ENCODE measurements at regions not wholly inside any gene's neighbourhood (a gene's known extent, or its start where the extent isn't known, plus 50 kb on each side); places are given as distances from the start of the nearest gene placed in this dataset.

DNA sequence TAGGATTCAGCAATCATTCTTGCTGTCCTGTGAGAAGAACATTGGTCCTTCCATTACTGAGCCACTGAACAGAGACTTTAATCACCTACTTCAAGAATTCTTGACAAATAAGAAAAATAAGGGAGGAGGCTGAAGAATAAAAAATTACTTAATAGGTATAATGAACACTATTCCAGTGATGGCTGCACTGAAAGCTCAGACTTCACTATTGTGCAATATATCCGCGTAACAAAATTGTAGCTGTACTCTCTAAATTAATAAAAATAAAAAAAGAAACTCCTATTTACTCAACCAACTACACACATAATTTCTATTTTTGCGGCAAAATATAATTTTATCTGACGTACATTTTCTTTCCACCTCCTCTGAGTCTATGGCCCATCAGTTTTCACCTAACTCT is 2441.0 kb downstream of the PCDH7 start:
- Mint-ChIP-seq H3K36me3 (ENCODE audit: low read depth) (no peaks in the 10 kb centered on the region), H3K4me1 (no peaks in the 10 kb centered on the region), H3K27me3 (no peaks in the 10 kb centered on the region), H3K4me3 (no peak overlapping the region), H3K27ac (no peak overlapping the region)
- ATAC-seq (no peak), DNase-seq (no peak)
- H3K9me3 ChIP-seq (ENCODE audit: control insufficient read depth, low read length, poor library complexity, severe bottlenecking), result peaks cover 4% of the 10 kb centered on the region

DNA sequence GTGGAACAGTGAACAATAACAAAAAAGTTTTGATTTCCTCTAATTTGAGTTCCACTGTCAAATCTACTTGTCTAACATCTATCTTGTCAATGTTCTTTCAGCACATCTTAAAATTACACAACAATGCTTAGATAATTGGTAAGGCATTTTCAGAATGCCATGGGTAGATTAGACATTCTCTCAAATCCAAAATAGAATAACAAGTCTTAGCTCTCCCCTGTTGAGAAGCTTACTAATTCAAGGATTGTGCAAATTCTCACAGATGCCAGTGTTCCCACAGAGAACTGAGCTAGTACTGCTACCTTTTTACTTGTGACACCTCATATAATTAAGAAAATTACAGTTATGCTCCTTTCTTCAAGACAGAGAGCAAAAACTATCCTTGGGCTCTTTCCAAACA is 2442.0 kb downstream of the PCDH7 start:
- ATAC-seq, result no peak
- H3K4me1 Mint-ChIP-seq, result no peaks in the 10 kb centered on the region
- H3K36me3 Mint-ChIP-seq (ENCODE audit: low read depth), result no peaks in the 10 kb centered on the region
- no peak for DNase-seq
- H3K9me3 ChIP-seq (ENCODE audit: control insufficient read depth, low read length, poor library complexity, severe bottlenecking), result peaks cover 4% of the 10 kb centered on the region
- H3K27me3 Mint-ChIP-seq, result no peaks in the 10 kb centered on the region
- H3K27ac Mint-ChIP-seq, result no peak overlapping the region
- no peak overlapping the region for H3K4me3 Mint-ChIP-seq

DNA sequence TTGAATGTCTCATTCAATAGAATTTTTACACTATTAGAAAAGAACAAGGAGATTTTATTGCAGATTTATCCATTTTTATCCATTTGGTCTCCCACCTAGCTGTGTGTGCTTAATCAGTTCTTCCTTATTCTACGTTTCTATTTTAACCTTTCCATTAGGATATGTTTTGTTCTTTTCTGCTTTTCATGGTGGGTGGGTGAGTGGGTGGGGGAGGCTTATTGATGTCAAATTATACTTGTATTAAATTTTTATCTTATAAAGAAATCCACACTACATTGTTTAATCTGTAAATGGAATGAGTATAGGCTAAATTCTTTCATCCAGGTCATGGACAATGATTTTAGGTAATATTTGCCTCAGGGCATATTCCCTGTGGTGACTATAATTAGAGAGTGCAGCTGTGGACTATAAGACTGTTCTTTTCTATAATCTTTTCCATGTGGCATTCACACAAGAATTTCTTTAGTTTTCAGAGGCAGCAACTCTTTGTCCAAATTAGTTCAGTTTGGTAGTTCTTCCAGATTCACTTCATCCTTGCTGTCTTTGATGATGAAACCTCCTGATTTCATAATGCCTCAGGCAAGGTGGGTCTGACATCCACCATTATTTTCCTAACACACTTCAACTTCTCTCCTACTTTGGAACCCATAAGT is 2451.8 kb downstream of the PCDH7 start:
- no peaks in the 10 kb centered on the region for H3K9me3 ChIP-seq (ENCODE audit: control insufficient read depth, low read length, poor library complexity, severe bottlenecking)
- no peak for DNase-seq
- H3K4me3 Mint-ChIP-seq, result no peak overlapping the region
- ATAC-seq, result no peak
- no peaks in the 10 kb centered on the region for H3K27me3 Mint-ChIP-seq
- H3K4me1 Mint-ChIP-seq, result no peaks in the 10 kb centered on the region
- no peak overlapping the region for H3K27ac Mint-ChIP-seq
- no peaks in the 10 kb centered on the region for H3K36me3 Mint-ChIP-seq (ENCODE audit: low read depth)

DNA sequence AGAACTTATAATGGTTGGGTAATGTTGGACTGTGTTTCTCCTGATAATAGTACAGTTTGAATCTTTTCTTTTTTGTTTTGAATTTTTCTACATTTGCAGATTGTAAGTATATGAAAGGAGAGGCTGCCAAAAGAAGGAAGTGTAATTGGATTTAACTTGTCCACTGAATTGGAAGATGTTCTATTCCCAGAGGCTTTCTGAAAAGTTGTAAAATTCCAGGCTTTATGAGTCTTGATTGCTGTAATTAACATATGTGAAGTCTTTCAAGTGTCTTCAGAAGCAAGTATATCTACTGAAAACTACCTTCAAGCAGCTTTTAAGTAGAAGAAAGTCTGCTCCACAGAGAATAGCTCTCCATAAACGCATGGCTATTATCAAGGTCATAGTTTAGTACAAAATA is 2456.4 kb downstream of the PCDH7 start:
- ATAC-seq (no peak), DNase-seq (no peak)
- Mint-ChIP-seq H3K27ac (no peak overlapping the region), H3K4me3 (no peak overlapping the region), H3K36me3 (ENCODE audit: low read depth) (no peaks in the 10 kb centered on the region), H3K4me1 (no peaks in the 10 kb centered on the region), H3K27me3 (no peaks in the 10 kb centered on the region)
- H3K9me3 ChIP-seq (ENCODE audit: control insufficient read depth, low read length, poor library complexity, severe bottlenecking), result peaks cover 7% of the 10 kb centered on the region

DNA sequence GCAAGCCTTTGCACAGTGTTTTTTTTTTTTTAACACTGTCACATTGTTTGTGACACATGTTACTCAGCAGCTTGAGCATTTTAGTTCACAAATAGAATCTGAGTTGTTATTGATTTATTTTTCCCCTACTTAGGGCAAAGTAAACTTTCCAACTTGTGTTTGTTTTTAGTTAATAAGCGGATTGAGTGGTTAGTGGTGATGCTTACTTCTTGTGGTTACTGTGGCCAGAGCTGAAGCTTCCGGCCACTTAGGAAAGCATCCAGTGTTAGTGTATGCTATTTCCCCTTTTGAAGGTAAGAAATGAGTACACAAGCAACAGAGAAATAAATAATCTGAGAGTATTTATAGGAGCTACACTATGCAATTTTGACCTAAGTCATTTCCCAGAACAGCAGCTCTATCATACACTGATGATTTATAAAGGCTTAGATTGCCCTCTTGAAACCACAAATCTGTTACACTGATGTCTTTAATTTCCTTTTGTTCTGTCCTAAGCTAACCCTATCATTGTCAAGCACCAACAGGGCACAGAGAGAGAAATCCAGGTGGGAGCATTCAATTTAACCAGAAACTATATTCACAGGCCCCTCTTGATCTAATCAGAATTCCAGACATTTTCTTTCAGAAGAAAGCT is 2464.6 kb downstream of the PCDH7 start:
- Mint-ChIP-seq H3K36me3 (ENCODE audit: low read depth) (no peaks in the 10 kb centered on the region), H3K27me3 (no peaks in the 10 kb centered on the region), H3K27ac (no peak overlapping the region), H3K4me3 (no peak overlapping the region), H3K4me1 (no peaks in the 10 kb centered on the region)
- no peak for ATAC-seq
- H3K9me3 ChIP-seq (ENCODE audit: control insufficient read depth, low read length, poor library complexity, severe bottlenecking), result peaks cover 5% of the 10 kb centered on the region
- no peak for DNase-seq

DNA sequence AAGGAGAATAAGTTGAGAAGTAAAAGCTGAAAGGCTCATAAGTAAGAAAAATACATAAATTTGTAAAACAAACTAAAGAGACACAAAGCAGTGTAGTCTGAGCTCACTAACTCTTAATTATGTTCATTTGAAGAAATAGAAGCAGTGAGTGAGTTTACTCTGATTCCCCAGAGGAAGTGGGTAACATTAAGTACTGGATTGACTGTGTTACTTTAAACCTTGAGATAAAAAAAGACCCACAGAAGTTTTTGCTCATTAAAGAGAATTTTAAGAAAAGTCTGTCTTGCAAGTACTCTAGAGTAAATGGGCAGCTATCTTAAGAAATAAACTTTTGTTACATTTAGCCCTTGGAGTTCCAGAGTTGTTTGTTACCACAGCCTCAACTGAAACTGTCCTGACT is 2466.9 kb downstream of the PCDH7 start:
- Mint-ChIP-seq H3K27me3 (no peaks in the 10 kb centered on the region), H3K4me1 (no peaks in the 10 kb centered on the region), H3K27ac (no peak overlapping the region), H3K36me3 (ENCODE audit: low read depth) (no peaks in the 10 kb centered on the region), H3K4me3 (no peak overlapping the region)
- ATAC-seq (no peak), DNase-seq (no peak)
- no peaks in the 10 kb centered on the region for H3K9me3 ChIP-seq (ENCODE audit: control insufficient read depth, low read length, poor library complexity, severe bottlenecking)

DNA sequence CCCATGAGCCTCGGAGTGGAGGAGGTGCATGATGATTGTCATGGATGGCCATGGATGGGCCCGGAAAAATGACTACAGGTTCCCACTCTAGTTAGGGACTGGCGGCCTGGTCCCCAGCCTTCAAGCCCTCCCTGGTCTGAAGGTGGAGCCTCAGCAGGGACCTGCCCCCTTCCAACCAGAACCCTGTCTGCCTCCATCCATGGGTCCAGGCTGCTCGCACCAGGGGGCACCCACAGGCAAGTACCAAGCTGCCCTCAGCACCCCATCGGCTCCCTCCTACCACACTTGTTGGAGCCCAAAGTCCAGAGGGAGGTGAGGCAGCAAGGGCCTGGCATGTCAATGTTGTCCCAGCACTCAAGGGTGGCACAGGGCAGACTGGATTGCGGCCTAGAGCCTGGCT is 2468.6 kb downstream of the PCDH7 start:
- no peaks in the 10 kb centered on the region for H3K36me3 Mint-ChIP-seq (ENCODE audit: low read depth)
- H3K4me1 Mint-ChIP-seq, result no peaks in the 10 kb centered on the region
- no peak overlapping the region for H3K27ac Mint-ChIP-seq
- ATAC-seq, result no peak
- H3K9me3 ChIP-seq (ENCODE audit: control insufficient read depth, low read length, poor library complexity, severe bottlenecking), result no peaks in the 10 kb centered on the region
- no peaks in the 10 kb centered on the region for H3K27me3 Mint-ChIP-seq
- DNase-seq, result no peak
- H3K4me3 Mint-ChIP-seq, result no peak overlapping the region

DNA sequence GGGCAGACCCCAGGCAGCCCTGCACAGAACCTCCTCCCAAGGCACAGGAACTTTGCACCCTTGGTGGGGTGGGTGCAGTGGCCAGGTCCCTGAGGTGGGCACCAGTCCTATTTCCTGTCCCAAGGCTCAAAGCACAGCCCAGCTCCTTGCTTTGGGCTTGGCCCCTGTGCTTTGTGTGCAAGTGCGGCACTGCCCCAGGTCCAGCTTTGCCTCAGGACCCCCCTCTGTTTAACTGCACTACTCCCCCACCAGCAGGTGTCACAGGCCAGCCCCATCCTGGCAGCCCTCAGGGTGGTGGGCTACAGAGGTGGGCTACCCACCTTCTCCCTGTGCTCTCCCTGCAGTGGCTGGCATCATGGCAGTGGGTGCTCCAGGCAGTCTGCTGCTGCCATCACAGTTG is 2469.0 kb downstream of the PCDH7 start:
- no peaks in the 10 kb centered on the region for H3K9me3 ChIP-seq (ENCODE audit: control insufficient read depth, low read length, poor library complexity, severe bottlenecking)
- no peaks in the 10 kb centered on the region for H3K36me3 Mint-ChIP-seq (ENCODE audit: low read depth)
- no peak overlapping the region for H3K27ac Mint-ChIP-seq
- H3K4me3 Mint-ChIP-seq, result no peak overlapping the region
- DNase-seq (no peak), ATAC-seq (no peak)
- no peaks in the 10 kb centered on the region for H3K27me3 Mint-ChIP-seq
- no peaks in the 10 kb centered on the region for H3K4me1 Mint-ChIP-seq

DNA sequence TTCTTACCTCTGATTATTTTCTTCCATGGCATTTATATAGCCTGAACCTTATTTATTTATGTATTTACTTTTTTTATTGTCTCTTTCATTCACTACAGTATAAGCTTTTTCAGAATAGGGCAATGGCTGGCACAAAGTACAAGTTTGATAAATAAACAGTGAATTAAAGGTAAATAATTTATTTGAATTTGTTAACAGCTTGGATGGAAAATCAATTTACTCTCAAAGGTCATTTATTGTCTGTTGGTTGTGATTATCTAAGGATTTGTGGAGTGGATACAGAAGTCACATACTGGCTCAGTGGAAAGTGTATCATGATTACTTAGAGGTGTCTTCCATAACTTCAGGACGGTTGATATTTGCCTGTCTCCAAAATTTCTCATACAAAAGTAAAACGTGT is 2472.9 kb downstream of the PCDH7 start:
- H3K9me3 ChIP-seq (ENCODE audit: control insufficient read depth, low read length, poor library complexity, severe bottlenecking), result peaks cover 2% of the 10 kb centered on the region

DNA sequence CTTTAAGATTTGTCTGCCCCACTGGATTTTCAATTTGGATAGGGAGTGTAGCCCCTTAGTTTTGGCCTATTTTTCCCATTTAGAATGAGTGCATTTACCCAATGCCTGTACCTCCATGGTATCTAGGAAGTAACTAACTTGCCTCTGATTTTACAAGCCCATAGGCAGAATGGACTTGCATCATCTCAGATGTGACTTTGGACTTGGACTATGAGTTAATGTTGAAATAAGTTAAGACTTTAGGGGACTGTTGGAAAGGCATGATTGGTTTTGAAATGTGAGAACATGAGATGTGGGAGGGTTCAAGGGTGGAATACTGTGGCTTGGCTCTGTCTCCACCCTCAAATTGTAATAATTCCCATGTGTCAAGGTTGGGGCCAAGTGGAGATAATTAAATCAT is 2480.2 kb downstream of the PCDH7 start:
- DNase-seq, result no peak
- Mint-ChIP-seq H3K27ac (no peak overlapping the region), H3K27me3 (no peaks in the 10 kb centered on the region), H3K4me3 (no peak overlapping the region), H3K36me3 (ENCODE audit: low read depth) (no peaks in the 10 kb centered on the region), H3K4me1 (no peaks in the 10 kb centered on the region)
- ATAC-seq, result no peak
- peaks cover 2% of the 10 kb centered on the region for H3K9me3 ChIP-seq (ENCODE audit: control insufficient read depth, low read length, poor library complexity, severe bottlenecking)

More for the DNA sequence above, 2472.9 kb downstream of the PCDH7 start:
- Mint-ChIP-seq H3K36me3 (ENCODE audit: low read depth) (no peaks in the 10 kb centered on the region), H3K4me3 (no peak overlapping the region), H3K4me1 (no peaks in the 10 kb centered on the region), H3K27me3 (no peaks in the 10 kb centered on the region), H3K27ac (no peak overlapping the region)
- no peak for ATAC-seq
- DNase-seq, result no peak

DNA sequence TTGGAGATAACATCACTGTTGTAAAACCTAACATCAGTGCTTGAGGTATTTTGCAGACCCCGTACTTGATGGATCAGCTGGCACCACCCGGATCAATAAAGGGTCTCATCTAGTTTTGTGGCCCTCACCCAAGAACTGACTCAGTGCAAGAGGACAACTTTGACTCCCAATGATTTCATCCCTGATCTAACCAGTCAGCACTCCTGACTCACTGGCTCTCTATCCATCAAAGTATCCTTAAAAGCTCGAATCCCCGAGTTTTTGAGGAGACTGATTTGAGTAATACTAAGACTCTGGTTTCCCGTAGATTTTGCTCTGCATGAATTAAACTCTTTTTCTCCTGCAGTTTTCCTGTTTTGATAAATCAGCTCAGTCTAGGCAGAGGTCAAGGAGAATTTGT is 2498.1 kb downstream of the PCDH7 start:
- no peak for ATAC-seq
- no peaks in the 10 kb centered on the region for H3K27me3 Mint-ChIP-seq

DNA sequence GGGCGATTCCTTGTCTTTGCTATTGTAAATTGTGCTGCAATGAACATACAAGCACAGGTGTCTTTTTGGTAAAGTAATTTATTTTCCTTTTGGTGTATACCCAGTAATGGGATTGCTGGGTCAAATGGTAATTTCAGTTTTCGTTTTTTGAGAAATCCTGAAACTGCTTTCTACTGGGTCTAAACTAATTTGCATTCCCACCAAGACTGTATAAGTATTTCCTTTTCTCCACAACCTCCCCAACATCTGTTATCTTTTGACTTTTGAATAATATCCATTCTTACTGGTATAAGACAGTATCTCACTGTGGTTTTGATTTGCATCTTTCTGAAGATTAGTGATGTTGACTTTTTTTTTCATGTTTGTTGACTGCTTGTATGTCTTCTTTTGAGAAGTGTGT is 2506.0 kb downstream of the PCDH7 start:
- DNase-seq (no peak), ATAC-seq (no peak)
- H3K9me3 ChIP-seq (ENCODE audit: control insufficient read depth, low read length, poor library complexity, severe bottlenecking), result no peaks in the 10 kb centered on the region
- Mint-ChIP-seq H3K27ac (no peak overlapping the region), H3K27me3 (no peaks in the 10 kb centered on the region), H3K4me1 (no peaks in the 10 kb centered on the region), H3K36me3 (ENCODE audit: low read depth) (no peaks in the 10 kb centered on the region), H3K4me3 (no peak overlapping the region)

More for the DNA sequence above, 2498.1 kb downstream of the PCDH7 start:
- no peak overlapping the region for H3K4me3 Mint-ChIP-seq
- no peak for DNase-seq
- H3K36me3 Mint-ChIP-seq (ENCODE audit: low read depth), result no peaks in the 10 kb centered on the region
- no peak overlapping the region for H3K27ac Mint-ChIP-seq
- H3K4me1 Mint-ChIP-seq, result no peaks in the 10 kb centered on the region
- H3K9me3 ChIP-seq (ENCODE audit: control insufficient read depth, low read length, poor library complexity, severe bottlenecking), result no peaks in the 10 kb centered on the region

DNA sequence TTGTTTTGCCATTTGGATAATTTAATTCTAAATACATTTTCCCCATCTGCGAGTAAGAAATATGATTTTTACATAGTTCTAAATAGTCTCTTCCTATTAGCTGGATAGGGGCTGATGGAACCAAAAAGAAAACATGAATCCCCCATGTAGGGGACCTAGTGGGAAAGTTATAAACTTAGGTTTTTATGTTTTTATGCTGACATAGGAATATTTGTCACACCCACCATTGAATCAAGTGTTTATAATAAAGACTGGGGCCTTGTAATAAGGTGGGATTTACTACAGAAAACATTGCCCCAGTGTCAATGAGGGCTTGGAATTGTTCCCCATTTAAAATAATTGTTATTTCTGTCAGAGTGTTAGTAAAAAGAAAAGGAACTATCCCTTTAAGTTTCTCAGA is 2506.6 kb downstream of the PCDH7 start:
- H3K36me3 Mint-ChIP-seq (ENCODE audit: low read depth), result no peaks in the 10 kb centered on the region
- no peaks in the 10 kb centered on the region for H3K4me1 Mint-ChIP-seq
- no peak overlapping the region for H3K4me3 Mint-ChIP-seq
- H3K27ac Mint-ChIP-seq, result no peak overlapping the region
- H3K27me3 Mint-ChIP-seq, result no peaks in the 10 kb centered on the region
- DNase-seq (no peak), ATAC-seq (no peak)
- no peaks in the 10 kb centered on the region for H3K9me3 ChIP-seq (ENCODE audit: control insufficient read depth, low read length, poor library complexity, severe bottlenecking)

DNA sequence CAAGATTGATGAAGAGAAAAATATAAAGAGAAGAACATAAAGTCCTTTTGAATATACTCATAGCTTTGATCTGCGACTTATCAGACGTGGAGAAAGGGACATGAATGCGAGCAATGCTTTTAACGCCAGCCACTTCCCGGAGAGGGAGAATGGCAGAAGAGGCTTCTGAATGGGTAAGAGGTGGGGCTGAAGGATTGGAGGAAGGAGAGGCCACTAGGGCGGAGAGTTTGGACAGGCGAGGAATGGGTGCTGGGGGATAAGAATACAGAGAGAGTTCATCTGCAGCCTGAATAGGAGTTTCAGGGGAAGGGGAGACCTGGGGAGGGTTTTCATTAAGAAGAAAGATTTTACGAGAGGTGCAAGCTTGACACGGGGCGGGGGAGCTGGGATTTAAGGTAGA is 2534.9 kb downstream of the PCDH7 start:
- Mint-ChIP-seq H3K4me3 (no peak overlapping the region), H3K36me3 (ENCODE audit: low read depth) (no peaks in the 10 kb centered on the region), H3K4me1 (no peaks in the 10 kb centered on the region), H3K27me3 (no peaks in the 10 kb centered on the region), H3K27ac (no peak overlapping the region)
- no peak for ATAC-seq
- no peak for DNase-seq
- no peaks in the 10 kb centered on the region for H3K9me3 ChIP-seq (ENCODE audit: control insufficient read depth, low read length, poor library complexity, severe bottlenecking)

Data from T-helper 17 cell (primary cell).